ENCODE measurements at regions not wholly inside any gene's neighbourhood (a gene's known extent, or its start where the extent isn't known, plus 50 kb on each side); places are given as distances from the start of the nearest gene placed in this dataset.

DNA sequence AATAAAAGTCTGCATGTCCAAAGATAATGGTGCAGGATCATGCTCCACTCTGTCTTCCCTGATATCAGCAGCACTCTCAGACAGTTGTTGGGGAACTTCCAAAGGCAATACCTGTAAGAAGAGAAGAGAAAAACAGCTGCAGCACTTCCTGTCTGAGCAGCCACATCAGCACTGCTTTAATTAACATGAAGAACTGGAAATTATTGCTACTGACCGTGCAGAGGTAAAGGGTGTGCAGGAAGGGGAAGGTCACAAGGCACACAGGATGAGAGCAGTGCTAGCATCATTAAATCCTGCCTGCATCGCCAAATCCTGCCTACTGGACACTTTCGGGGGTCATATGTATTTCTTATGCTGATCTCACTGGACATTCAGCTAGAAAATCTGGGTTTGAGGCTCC is 379.0 kb downstream of the LMX1A start:
- TF ChIP-seq, protein P1, sequence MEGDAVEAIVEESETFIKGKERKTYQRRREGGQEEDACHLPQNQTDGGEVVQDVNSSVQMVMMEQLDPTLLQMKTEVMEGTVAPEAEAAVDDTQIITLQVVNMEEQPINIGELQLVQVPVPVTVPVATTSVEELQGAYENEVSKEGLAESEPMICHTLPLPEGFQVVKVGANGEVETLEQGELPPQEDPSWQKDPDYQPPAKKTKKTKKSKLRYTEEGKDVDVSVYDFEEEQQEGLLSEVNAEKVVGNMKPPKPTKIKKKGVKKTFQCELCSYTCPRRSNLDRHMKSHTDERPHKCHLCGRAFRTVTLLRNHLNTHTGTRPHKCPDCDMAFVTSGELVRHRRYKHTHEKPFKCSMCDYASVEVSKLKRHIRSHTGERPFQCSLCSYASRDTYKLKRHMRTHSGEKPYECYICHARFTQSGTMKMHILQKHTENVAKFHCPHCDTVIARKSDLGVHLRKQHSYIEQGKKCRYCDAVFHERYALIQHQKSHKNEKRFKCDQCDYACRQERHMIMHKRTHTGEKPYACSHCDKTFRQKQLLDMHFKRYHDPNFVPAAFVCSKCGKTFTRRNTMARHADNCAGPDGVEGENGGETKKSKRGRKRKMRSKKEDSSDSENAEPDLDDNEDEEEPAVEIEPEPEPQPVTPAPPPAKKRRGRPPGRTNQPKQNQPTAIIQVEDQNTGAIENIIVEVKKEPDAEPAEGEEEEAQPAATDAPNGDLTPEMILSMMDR (IDR thresholded peaks at IDR 0.05): no peak
- TF ChIP-seq EP300 (IDR thresholded peaks at IDR 0.05): no peak
- no peak for TF ChIP-seq POLR2A (IDR thresholded peaks at IDR 0.05)
